Hepatocyte (in vitro differentiated cells): ENCODE measurements at regions not wholly inside any gene's neighbourhood (a gene's known extent, or its start where the extent isn't known, plus 50 kb on each side); places are given as distances from the start of the nearest gene placed in this dataset.

ENCODE experiments used
- DNase-seq: peaks from one replicate; pipeline ENCODE4 v3.0.0-alpha.2; 2016; ENCODE audit warnings: low spot score
- H2AFZ ChIP-seq: fragments of 200-600 bp; sonication (generic); 2 replicates; pipeline ENCODE4 v1.6.0; 2016; ENCODE audit warnings: antibody characterized with exemption, mild to moderate bottlenecking
- H3K27ac ChIP-seq: fragments of 200-600 bp; sonication (generic); 2 replicates; pipeline ENCODE4 v1.5.1; 2016; ENCODE audit warnings: mild to moderate bottlenecking
- H3K27me3 ChIP-seq: fragments of 200-600 bp; sonication (generic); 2 replicates; pipeline ENCODE4 v1.6.1; 2016
- H3K36me3 ChIP-seq: fragments of 200-600 bp; sonication (generic); replicated peaks from 2 replicates; pipeline ENCODE4 v1.5.1; 2016; ENCODE audit warnings: low read depth; ENCODE audit not compliant: insufficient read depth
- H3K4me1 ChIP-seq: fragments of 200-600 bp; sonication (generic); 2 replicates; pipeline ENCODE4 v1.5.1; 2016; ENCODE audit warnings: mild to moderate bottlenecking, moderate library complexity; ENCODE audit not compliant: insufficient read depth
- H3K4me2 ChIP-seq: fragments of 200-600 bp; sonication (generic); 2 replicates; pipeline ENCODE4 v1.6.0; 2016
- H3K4me3 ChIP-seq: fragments of 200-600 bp; sonication (generic); 2 replicates; pipeline ENCODE4 v1.5.1; 2016; ENCODE audit warnings: mild to moderate bottlenecking
- H3K79me2 ChIP-seq: fragments of 200-600 bp; sonication (generic); 2 replicates; pipeline ENCODE4 v1.6.0; 2017; ENCODE audit warnings: mild to moderate bottlenecking
- H3K9me2 ChIP-seq: fragments of 200-600 bp; sonication (generic); replicated peaks from 2 replicates; pipeline ENCODE4 v1.6.0; 2017; ENCODE audit warnings: mild to moderate bottlenecking; ENCODE audit not compliant: insufficient read depth
- H3K9me3 ChIP-seq: fragments of 200-600 bp; sonication (generic); 2 replicates; pipeline ENCODE4 v1.5.1; 2016; ENCODE audit warnings: low read depth, mild to moderate bottlenecking
- H4K20me1 ChIP-seq: fragments of 200-600 bp; sonication (generic); 2 replicates; pipeline ENCODE4 v1.6.0; 2016; ENCODE audit warnings: mild to moderate bottlenecking; ENCODE audit not compliant: insufficient read depth, poor library complexity, severe bottlenecking
- CTCF ChIP-seq: fragments of 200-600 bp; sonication (generic); IDR thresholded peaks from 2 replicates; pipeline ENCODE4 v1.5.1; 2016; ENCODE audit warnings: antibody characterized with exemption, mild to moderate bottlenecking; ENCODE audit not compliant: poor library complexity
- EZH2 ChIP-seq: fragments of 200-600 bp; sonication (generic); IDR thresholded peaks from 2 replicates; pipeline ENCODE4 v1.6.1; 2016; ENCODE audit warnings: antibody characterized with exemption, mild to moderate bottlenecking, borderline replicate concordance
- EZH2phosphoT487 ChIP-seq: fragments of 200-600 bp; sonication (generic); IDR thresholded peaks from one replicate; pipeline ENCODE4 v1.6.1; 2018; ENCODE audit warnings: antibody characterized with exemption, mild to moderate bottlenecking, low read depth, moderate library complexity; ENCODE audit not compliant: unreplicated experiment, severe bottlenecking
- WGBS: methylation state at CpG from one replicate; pipeline ENCODE4 v1.1.6; 2016; ENCODE audit warnings: low lambda C conversion rate; ENCODE audit errors: missing lambda C conversion rate; 5-methylcytosine and 5-hydroxymethylcytosine counted together

- no peak for DNase-seq
- no peak overlapping the region for H3K27ac ChIP-seq
- WGBS = 60% methylated on average over 1 of the region's 1 CpG
- no peak overlapping the region for H2AFZ ChIP-seq
- no peak for TF ChIP-seq EZH2
- no peak for TF ChIP-seq CTCF
- no peak for TF ChIP-seq EZH2phosphoT487
- H3K4me3 ChIP-seq = no peak overlapping the region
- no peaks in the 10 kb centered on the region for H3K79me2 ChIP-seq
- no peak overlapping the region for H3K4me2 ChIP-seq
- H3K9me2 ChIP-seq = no peaks in the 10 kb centered on the region
- no peaks in the 10 kb centered on the region for H3K27me3 ChIP-seq
- peaks cover 3% of the 10 kb centered on the region for H3K9me3 ChIP-seq
- no peaks in the 10 kb centered on the region for H3K4me1 ChIP-seq
- H3K36me3 ChIP-seq = no peaks in the 10 kb centered on the region
- H4K20me1 ChIP-seq = no peaks in the 10 kb centered on the region
Observed at GRCh38 chr17:53948323-53948722, 125.6 kb downstream of the KIF2B start.

DNA sequence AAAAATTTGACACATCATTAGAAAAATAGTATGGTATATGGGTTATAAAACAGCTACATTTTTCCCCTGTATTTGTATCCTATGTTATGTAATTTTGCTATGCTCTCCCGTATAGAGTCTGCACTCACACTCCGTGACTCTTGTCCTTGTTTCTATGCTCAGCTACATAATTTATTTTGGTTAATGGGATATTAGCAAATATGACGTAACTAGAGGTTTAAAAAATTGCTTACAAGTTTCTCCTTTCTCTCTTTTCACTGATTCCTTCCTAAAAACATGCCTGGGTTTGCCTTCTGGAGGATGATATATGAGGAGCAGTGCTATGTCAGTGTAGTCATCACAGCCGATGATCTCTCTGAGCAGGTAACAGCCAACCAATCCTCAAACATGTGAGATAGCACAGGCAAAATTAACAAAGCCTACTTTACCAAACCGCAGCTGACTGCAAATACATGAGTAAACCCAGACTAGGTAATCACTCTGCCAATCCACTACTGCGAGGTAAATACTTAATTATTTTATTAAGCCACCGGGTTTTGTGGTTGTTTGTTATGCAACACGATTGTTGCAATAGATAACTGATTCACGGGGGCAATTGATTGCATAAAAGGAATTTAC is 126.9 kb downstream of the KIF2B start:
- 50% methylated on average over 9 of the region's 9 CpGs for WGBS
- DNase-seq = no peak
- H3K27me3 ChIP-seq = no peaks in the 10 kb centered on the region
- H4K20me1 ChIP-seq = no peaks in the 10 kb centered on the region
- no peaks in the 10 kb centered on the region for H3K79me2 ChIP-seq
- TF ChIP-seq EZH2phosphoT487 (no peak), EZH2 (no peak), CTCF (no peak)
- no peak overlapping the region for H3K27ac ChIP-seq
- H3K36me3 ChIP-seq = no peaks in the 10 kb centered on the region
- H3K9me2 ChIP-seq = no peaks in the 10 kb centered on the region
- no peak overlapping the region for H3K4me2 ChIP-seq
- H3K9me3 ChIP-seq = peaks cover 3% of the 10 kb centered on the region
- no peak overlapping the region for H3K4me3 ChIP-seq
- no peak overlapping the region for H2AFZ ChIP-seq
- no peaks in the 10 kb centered on the region for H3K4me1 ChIP-seq

DNA sequence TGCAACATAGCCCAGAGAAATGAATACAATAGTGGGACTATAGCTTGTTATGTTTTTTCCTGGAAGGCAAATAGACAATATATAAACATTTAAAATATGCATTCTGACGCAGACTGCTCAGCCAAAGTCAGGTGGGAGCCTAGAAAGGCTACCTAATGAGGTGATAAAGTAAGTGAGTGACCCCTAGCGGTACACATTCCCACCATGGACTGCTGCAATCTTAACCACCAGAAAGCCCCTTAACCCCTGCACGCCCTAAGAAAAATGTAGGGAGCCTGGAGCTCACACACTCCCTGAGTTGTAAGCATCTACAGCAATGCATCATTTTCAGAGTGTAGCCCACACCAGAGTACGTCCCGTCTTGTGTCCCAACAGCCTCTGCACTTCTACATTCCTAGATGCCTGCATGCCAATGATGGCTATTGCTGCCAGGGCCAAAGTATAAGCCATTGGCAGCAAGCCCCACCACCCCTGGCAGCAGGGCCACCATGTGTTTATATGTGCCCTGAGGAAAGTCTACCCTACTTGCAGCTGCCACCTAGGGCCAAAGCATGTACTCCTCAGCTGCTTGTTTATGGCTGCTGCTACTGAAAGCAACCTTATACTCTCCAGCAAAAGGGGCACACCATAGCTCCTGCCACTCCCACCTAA is 127.6 kb downstream of the KIF2B start:
- Histone ChIP-seq H3K9me3 (peaks cover 3% of the 10 kb centered on the region), H3K79me2 (no peaks in the 10 kb centered on the region), H3K4me1 (no peaks in the 10 kb centered on the region), H3K27me3 (no peaks in the 10 kb centered on the region), H3K36me3 (no peaks in the 10 kb centered on the region), H2AFZ (no peak overlapping the region), H3K27ac (no peak overlapping the region), H3K9me2 (no peaks in the 10 kb centered on the region), H4K20me1 (no peaks in the 10 kb centered on the region), H3K4me2 (no peak overlapping the region), H3K4me3 (no peak overlapping the region)
- DNase-seq = peak; percentile 21
- peak; percentile 24 for TF ChIP-seq CTCF
- no peak for TF ChIP-seq EZH2phosphoT487
- WGBS = 62% methylated on average over 5 of the region's 5 CpGs
